ENCODE measurements at regions not wholly inside any gene's neighbourhood (a gene's known extent, or its start where the extent isn't known, plus 50 kb on each side); places are given as distances from the start of the nearest gene placed in this dataset.

GRCh38 chr2:155913356-155913755 is 419.2 kb downstream of the NR4A2 start:
- Histone ChIP-seq H3K4me1 (no peaks in the 10 kb centered on the region), H3K9me3 (no peaks in the 10 kb centered on the region), H3K27ac (no peak overlapping the region), H3K4me3 (no peak overlapping the region), H3K36me3 (no peaks in the 10 kb centered on the region), H3K27me3 (no peaks in the 10 kb centered on the region)
- no peak for DNase-seq
- ATAC-seq = no peak
- TF ChIP-seq CTCF (IDR thresholded peaks at IDR 0.05) = no peak
- intact Hi-C loops (cut with DNase I) = no loop called here

GRCh38 chr2:155908567-155908966 is 424.0 kb downstream of the NR4A2 start:
- no peaks in the 10 kb centered on the region for H3K27me3 ChIP-seq
- H3K4me1 ChIP-seq = no peaks in the 10 kb centered on the region
- no peaks in the 10 kb centered on the region for H3K9me3 ChIP-seq
- TF ChIP-seq CTCF (IDR thresholded peaks at IDR 0.05) = no peak
- H3K4me3 ChIP-seq = no peak overlapping the region
- no peak for ATAC-seq
- DNase-seq = no peak
- H3K27ac ChIP-seq = no peak overlapping the region
- intact Hi-C loops (cut with DNase I) = no loop called here
- H3K36me3 ChIP-seq = no peaks in the 10 kb centered on the region

GRCh38 chr2:155907211-155907610 is 425.3 kb downstream of the NR4A2 start:
- DNase-seq (no peak), ATAC-seq (no peak)
- H3K9me3 ChIP-seq = no peaks in the 10 kb centered on the region
- intact Hi-C loops (cut with DNase I) = no loop called here
- no peaks in the 10 kb centered on the region for H3K4me1 ChIP-seq
- no peaks in the 10 kb centered on the region for H3K36me3 ChIP-seq
- H3K27me3 ChIP-seq = no peaks in the 10 kb centered on the region
- H3K4me3 ChIP-seq = no peak overlapping the region
- TF ChIP-seq CTCF (IDR thresholded peaks at IDR 0.05) = no peak
- no peak overlapping the region for H3K27ac ChIP-seq

- intact Hi-C loops (cut with DNase I) = no loop called here
- ATAC-seq (no peak), DNase-seq (no peak)
- H3K27me3 ChIP-seq = no peaks in the 10 kb centered on the region
- TF ChIP-seq CTCF (IDR thresholded peaks at IDR 0.05) = no peak
- H3K9me3 ChIP-seq = no peaks in the 10 kb centered on the region
- H3K4me3 ChIP-seq = no peak overlapping the region
- no peaks in the 10 kb centered on the region for H3K36me3 ChIP-seq
- no peaks in the 10 kb centered on the region for H3K4me1 ChIP-seq
- no peak overlapping the region for H3K27ac ChIP-seq
Observed at GRCh38 chr2:155905657-155906056, 426.9 kb downstream of the NR4A2 start.

GRCh38 chr2:155904720-155905119 is 427.8 kb downstream of the NR4A2 start:
- H3K36me3 ChIP-seq = no peaks in the 10 kb centered on the region
- no peak overlapping the region for H3K27ac ChIP-seq
- H3K4me3 ChIP-seq = no peak overlapping the region
- ATAC-seq (no peak), DNase-seq (no peak)
- H3K4me1 ChIP-seq = no peaks in the 10 kb centered on the region
- H3K9me3 ChIP-seq = no peaks in the 10 kb centered on the region
- intact Hi-C loops (cut with DNase I) = no loop called here
- TF ChIP-seq CTCF (IDR thresholded peaks at IDR 0.05) = no peak
- no peaks in the 10 kb centered on the region for H3K27me3 ChIP-seq

GRCh38 chr2:155902635-155903034 is 429.9 kb downstream of the NR4A2 start:
- no peak overlapping the region for H3K27ac ChIP-seq
- TF ChIP-seq CTCF (IDR thresholded peaks at IDR 0.05) = no peak
- no peak overlapping the region for H3K4me3 ChIP-seq
- no peaks in the 10 kb centered on the region for H3K27me3 ChIP-seq
- H3K9me3 ChIP-seq = no peaks in the 10 kb centered on the region
- no peaks in the 10 kb centered on the region for H3K4me1 ChIP-seq
- DNase-seq (no peak), ATAC-seq (no peak)
- no peaks in the 10 kb centered on the region for H3K36me3 ChIP-seq
- intact Hi-C loops (cut with DNase I) = no loop called here

Data from upper lobe of right lung (tissue), 1 donor.